ENCODE measurements at regions not wholly inside any gene's neighbourhood (a gene's known extent, or its start where the extent isn't known, plus 50 kb on each side); places are given as distances from the start of the nearest gene placed in this dataset.

DNA sequence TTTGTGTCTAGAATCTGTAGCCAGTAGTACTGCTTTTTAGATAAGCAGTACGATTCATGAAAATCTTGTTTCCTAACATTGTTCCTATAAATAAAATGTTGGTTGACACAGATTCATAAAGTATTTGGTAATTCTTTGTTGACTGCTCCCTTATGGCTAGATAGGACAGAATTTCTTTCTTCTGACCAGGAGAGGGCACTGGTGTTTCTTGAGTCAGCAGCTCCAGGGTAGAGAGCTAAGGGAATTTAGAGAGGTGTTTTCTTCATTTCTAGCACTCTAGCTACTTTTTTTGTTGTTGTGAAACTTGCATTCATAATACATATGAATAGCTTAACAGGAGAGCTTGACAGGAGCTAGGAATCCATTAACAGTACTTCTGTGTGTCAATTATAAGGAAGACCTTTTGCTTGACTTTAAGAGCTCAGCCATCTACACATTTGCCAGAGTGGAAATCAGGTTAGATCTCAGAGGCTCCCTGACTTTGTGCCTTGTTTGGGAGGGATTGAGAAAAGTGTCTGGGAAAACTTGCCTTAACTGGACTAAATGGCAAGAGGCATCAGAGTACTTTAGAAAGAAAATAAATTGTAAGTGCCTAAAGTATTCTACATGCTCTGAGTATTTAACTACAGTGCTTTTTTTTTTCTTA, 756.1 kb downstream of the SH3BGRL start:
- TF ChIP-seq EZH2 (IDR thresholded peaks at IDR 0.05; ENCODE audit: insufficient read depth, poor library complexity, severe bottlenecking) (no peak), EZH2phosphoT487 (IDR thresholded peaks at IDR 0.05; ENCODE audit: insufficient read depth, low read depth) (no peak)

Data from GM23248 (cell line).